Right ventricle myocardium inferior (tissue), 1 donor: ENCODE measurements at regions not wholly inside any gene's neighbourhood (a gene's known extent, or its start where the extent isn't known, plus 50 kb on each side); places are given as distances from the start of the nearest gene placed in this dataset.
"Not testable (repeated sequence)": the region's sequence is repeated elsewhere in the genome, so short reads cannot be mapped to it uniquely, and the experiment has no call there.

Experiments
- ATAC-seq: fragments of 200-7000 bp; cut with Tn5 transposase; one replicate; pipeline ENCODE4 v1.9.1; 2020; ENCODE audit warnings: mild to moderate bottlenecking, moderate library complexity
- DNase-seq: peaks from one replicate; pipeline ENCODE4 v3.0.0; 2021; ENCODE audit errors: missing footprints
- intact Hi-C: fragments of 100-400 bp; cut with DNase I; formaldehyde crosslinking; loops from one replicate; pipeline ENCODE4 v1.11.0; 2022
- donor health status: DM: no; HTN: yes; CAD: no; lungs with severe emphysema.

DNA sequence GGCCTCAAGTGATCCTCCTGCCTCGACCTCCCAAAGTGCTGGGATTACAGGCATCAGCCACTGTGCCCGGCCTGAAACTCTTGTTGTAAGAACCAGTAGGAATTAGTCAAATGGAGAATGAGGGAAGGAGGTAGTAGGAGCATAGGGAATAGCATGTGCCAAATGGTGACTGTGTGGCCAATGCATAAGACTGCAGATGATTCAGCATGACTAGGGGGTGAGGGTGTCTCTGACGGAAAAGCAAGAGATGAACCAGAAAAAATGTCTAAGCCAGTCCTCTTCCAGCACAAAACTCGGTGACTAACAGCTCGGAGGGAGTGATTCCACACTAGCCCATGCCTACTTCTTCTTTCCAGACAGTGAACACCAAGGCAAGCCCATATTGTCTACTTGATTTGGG lies 58.2 kb upstream of the DUSP21 start:
- DNase-seq (no peak), ATAC-seq (no peak)
- intact Hi-C loops = no loop called here

- ATAC-seq (no peak), DNase-seq (no peak)
- intact Hi-C loops = no loop called here
Observed at GRCh38 chrX:44784241-44784640, 59.6 kb upstream of the DUSP21 start.

DNA sequence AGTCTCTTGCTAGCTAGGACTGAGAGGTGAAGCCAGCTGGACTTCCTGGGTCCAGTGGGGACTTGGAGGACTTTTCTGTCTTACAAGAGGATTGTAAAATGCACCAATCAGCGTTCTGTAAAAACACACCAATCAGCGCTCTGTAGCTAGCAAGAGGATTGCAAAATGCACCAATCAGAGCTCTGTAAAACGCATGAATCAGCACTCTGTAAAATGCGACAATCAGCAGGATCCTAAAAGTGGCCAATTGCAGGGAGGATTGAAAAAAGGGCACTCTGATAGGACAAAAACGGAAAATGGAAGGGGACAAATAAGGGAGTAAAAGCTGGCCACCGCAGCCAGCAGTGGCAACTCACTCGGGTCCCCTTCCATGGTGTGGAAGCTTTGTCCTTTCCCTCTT lies 65.6 kb upstream of the DUSP21 start:
- ATAC-seq (no peak), DNase-seq (no peak)
- intact Hi-C loops = no loop called here

GRCh38 chrX:44775726-44776125 lies 68.1 kb upstream of the DUSP21 start:
- intact Hi-C loops = no loop called here
- DNase-seq (no peak), ATAC-seq (no peak)

DNA sequence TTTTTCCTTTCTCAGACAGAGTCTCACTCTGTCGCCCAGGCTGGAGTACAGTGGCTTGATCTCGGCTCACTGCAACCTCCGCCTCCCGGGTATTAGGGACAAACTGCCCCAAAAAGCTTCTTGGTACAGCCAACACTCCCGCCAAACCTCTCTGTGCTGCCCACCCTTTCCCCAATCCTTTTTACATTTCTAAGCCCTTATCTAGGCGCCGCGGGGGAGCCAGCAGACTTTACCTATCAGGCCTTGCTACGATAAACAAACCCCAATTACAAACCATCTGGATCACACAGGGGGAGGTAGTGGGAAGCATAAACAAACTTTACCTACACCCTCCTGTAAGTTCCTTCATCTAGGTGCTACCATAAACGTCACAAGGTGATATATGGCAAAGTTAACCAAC lies 69.8 kb upstream of the DUSP21 start:
- DNase-seq, ATAC-seq, intact Hi-C loops: not testable (repeated sequence)

- DNase-seq = no peak
- intact Hi-C loops = no loop called here
- ATAC-seq = no peak
Observed at GRCh38 chrX:44770121-44770520, 73.7 kb upstream of the DUSP21 start.

DNA sequence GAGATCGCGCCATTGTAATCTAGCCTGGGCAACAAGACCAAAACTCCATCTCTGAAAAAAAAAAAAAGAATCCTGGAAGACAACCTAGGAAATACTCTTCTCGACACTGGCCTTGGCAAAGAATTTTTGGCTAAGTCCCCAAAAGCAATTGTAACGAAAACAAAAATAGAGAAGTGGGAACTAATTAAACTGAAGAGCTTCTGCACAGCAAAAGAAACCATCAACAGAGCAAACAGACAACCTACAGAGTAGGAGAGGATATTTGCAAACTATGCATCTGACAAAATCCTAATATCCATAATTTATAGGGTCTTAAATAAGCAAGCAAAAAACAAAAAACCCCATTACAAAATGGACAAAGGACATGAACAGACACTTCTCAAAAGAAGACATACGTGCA lies 76.5 kb upstream of the DUSP21 start:
- no peak for DNase-seq
- no peak for ATAC-seq
- intact Hi-C loops = no loop called here

- DNase-seq (no peak), ATAC-seq (no peak)
- intact Hi-C loops = no loop called here
Observed at GRCh38 chrX:44765556-44765955, 78.3 kb upstream of the DUSP21 start.

GRCh38 chrX:44747969-44748368 lies 95.9 kb upstream of the DUSP21 start:
- ATAC-seq = no peak
- intact Hi-C loops = no loop called here
- DNase-seq = no peak

- ATAC-seq = no peak
- intact Hi-C loops = no loop called here
- no peak for DNase-seq
Observed at GRCh38 chrX:44747317-44747716, 96.5 kb upstream of the DUSP21 start.

- intact Hi-C loops = no loop called here
- DNase-seq = no peak
- ATAC-seq = no peak
Observed at GRCh38 chrX:44744799-44745198, 99.0 kb upstream of the DUSP21 start.

- no peak for ATAC-seq
- DNase-seq = no peak
- intact Hi-C loops = no loop called here
Observed at GRCh38 chrX:44742480-44743155, 101.2 kb upstream of the DUSP21 start.

DNA sequence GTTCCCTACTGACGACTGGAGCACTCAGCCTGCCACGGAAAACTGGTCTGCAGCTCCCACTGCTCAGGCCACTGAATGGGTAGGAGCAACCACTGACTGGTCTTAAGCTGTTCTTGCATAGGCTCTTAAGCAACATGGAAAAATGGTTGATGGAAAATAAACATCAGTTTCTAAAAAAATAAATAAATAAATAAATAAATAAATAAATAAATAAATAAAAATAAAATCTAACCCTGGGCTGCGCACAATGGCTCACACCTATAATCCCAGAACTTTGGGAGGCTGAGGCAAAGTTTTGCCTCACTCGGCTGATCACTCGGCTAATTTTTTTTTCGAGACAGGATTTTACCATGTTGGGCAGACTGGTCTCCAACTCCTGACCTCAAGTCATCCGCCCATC lies 102.0 kb upstream of the DUSP21 start:
- intact Hi-C loops, DNase-seq, ATAC-seq: not testable (repeated sequence)

- intact Hi-C loops, DNase-seq, ATAC-seq: not testable (repeated sequence)
Observed at GRCh38 chrX:44741458-44741857, 102.4 kb upstream of the DUSP21 start.

DNA sequence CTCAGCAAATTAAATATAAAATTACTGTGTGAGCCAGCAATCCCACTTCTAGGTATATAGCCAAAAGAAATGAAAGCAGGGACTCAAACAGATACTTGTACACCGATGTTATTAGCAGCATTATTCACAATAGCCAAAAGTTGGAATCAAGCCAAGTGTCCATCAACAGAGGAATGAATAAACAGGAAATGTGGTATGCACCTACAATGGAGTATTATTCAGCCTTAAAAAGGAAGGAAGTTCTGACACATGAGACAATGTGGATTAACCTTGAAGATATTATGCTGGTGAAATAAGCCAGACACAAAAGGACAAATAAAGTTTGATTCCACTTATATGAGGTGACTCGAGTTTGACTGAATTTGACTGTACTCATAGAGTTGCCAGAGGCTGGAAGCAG lies 108.3 kb upstream of the DUSP21 start:
- intact Hi-C loops = no loop called here
- no peak for DNase-seq
- ATAC-seq = no peak

GRCh38 chrX:44733931-44734330 lies 109.9 kb upstream of the DUSP21 start:
- intact Hi-C loops = no loop called here
- DNase-seq (no peak), ATAC-seq (no peak)

- DNase-seq (no peak), ATAC-seq (no peak)
- intact Hi-C loops = no loop called here
Observed at GRCh38 chrX:44731160-44731559, 112.7 kb upstream of the DUSP21 start.

- ATAC-seq = no peak
- intact Hi-C loops = no loop called here
- DNase-seq = no peak
Observed at GRCh38 chrX:44723426-44723825, 120.4 kb upstream of the DUSP21 start.

DNA sequence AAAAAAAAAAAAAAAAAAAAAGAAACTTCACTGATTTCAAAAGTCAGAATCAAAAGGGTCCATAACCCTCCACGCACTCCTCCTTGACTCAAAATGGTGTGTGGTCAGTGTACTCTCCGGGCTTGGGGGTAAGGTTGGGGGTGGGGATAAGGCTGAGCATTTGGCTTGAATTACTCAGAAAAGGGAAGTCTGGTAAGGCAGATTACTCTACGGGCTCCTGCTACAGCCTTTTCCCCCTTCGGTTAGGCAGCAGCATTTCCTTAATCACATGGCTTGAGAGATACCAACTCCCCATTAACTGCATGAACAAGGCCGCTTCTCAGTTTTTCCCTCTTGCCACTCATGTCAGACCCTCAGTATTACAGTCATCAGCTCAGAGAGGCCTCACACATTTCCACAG lies 135.4 kb upstream of the DUSP21 start:
- ATAC-seq (no peak), DNase-seq (no peak)
- intact Hi-C loops = no loop called here

DNA sequence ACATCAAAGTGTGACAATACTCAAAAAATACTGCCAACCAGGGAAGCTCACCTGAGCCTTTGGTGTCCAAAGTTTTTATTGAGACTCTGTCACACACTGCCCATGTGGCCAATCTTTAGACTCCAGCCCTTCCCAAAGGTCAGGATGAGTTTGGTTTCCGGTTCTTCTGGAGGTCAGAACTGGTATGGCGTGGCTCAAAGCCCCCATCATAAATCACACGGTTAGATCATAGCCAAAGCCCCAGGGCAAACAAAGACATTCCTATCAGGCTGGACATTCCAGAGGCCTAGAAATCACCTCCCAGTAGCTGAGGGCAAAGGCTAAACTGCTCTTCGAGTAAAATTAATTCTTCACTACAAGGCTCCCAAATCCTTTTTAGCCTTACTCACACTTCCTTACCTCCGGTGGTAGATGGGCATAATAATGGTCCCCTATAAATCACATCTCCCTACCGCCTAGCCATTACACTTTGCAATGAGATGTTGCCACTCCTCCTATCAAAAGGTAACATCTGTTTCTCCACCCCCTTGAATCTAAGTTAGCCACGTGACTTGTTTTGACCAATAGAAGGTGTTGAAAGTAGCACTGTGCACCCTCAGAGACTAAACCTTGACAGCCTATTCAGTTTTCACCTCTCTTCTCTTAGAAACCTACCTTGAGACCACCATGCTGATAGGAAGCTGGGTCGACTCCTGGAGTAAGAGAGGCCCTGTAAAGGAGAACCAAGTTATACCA lies 137.8 kb upstream of the DUSP21 start:
- ATAC-seq = no peak
- intact Hi-C loops = no loop called here
- DNase-seq = no peak

DNA sequence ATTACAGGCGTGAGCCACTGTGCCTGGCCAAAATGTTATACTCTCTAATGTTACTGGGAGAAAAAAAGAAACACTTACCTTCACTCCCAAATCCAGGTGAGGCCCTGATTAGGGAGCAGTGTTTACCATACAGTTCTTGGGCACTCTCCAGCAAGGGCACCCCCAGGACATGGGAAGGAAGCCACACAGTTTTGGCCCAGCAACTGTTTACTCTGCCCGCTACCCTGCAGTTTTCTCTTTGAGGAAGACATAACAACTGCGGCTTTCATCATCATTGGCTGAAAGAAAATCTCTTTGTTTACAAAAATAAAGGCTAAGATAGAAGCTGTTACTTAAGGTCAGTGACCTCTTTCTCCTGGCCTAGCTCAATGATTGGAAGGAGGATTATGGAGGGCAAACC lies 145.5 kb upstream of the DUSP21 start:
- no peak for DNase-seq
- intact Hi-C loops = no loop called here
- no peak for ATAC-seq
